NCI-H2227 (cell line): ENCODE measurements at regions not wholly inside any gene's neighbourhood (a gene's known extent, or its start where the extent isn't known, plus 50 kb on each side); places are given as distances from the start of the nearest gene placed in this dataset.
A peak's percentile ranks its signal among the peaks of the same experiment; 100 is the strongest.

ENCODE experiments used
- DNase-seq: peaks from one replicate; lab custom pipeline; 2025; ENCODE audit not compliant: unreplicated experiment; lab: John Stamatoyannopoulos, UW

DNA sequence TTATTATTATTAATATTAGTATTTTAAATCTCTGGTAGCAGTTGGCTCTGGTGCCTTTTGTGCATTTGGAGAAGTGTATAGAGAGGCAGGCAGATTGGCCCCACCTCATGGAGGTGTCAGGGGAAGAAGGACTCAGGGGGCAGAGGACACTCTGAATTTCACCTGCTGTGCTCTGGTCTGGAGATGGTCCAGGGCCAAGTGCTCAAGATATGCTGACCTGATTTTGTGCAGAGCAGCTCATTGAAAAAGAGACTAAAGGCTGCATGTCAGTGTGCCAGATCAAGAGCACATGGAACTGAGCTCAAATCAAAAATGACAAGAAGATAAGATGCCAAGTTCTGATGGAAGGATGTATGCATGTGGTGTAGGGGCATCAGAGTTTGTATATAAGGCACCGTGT, 323.6 kb upstream of the TNP1 start:
- no peak for DNase-seq

- DNase-seq = no peak
Observed at GRCh38 chr2:217182926-217183325, 323.1 kb upstream of the TNP1 start.

DNA sequence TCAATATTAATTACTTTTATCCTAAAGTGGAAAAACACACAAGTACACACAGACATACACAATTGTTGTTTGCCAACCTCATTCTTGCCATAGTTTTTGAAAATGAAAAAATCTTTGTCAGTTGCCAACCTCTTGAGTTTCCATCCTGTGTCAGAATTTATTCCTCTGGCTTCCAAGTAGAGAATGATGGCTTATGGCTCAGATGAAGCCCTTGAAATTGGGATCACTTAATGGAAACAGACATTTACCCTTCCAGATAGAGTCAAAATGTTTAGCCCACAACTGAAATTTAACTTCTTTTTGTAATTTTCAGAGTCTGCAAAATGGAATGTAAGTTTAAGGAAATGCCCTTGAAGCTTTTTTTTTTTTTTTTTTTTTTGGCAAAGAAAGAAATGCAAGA, 321.6 kb upstream of the TNP1 start:
- DNase-seq = no peak

GRCh38 chr2:217179854-217180253, 320.0 kb upstream of the TNP1 start:
- DNase-seq = no peak

- no peak for DNase-seq
Observed at GRCh38 chr2:217178341-217178740, 318.5 kb upstream of the TNP1 start.

DNA sequence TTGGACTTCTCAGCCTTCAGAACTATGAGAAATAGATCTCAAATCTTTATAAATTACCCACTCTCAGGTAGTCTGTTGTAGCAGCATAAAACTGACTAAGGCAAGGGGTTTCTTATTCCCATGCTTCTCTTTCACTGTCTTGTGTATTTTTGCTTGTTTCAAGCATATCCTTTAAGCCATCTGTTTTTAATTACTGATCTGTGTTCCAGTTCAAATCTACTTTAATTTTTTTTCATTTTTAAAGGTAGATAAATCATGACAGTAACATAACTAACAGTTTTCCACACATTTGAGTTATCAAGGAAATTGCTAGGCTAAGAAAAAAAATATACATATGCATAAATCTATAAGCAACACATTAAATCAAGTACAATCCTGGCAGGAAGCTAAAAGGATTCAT, 317.9 kb upstream of the TNP1 start:
- DNase-seq = no peak

- DNase-seq = no peak
Observed at GRCh38 chr2:217171874-217172273, 312.0 kb upstream of the TNP1 start.

DNA sequence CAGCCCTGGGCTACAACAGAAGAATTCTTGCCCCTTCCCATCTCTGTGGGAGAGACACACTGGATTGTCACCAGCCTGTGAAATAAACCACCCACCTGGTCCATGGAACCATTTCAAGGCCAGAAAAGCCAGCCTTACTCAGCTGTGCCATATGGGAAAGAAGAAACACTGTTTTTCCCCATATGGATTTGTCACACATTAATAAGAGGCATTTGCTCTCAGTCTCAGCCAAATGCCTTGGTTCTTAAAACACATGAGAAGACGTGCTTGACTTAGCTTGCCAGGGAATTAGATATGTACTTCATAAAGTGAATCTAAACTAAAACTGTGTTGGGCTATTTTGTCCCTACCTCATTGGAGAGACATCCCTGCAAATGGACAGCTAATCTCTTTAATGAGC, 308.6 kb upstream of the TNP1 start:
- DNase-seq = no peak

DNA sequence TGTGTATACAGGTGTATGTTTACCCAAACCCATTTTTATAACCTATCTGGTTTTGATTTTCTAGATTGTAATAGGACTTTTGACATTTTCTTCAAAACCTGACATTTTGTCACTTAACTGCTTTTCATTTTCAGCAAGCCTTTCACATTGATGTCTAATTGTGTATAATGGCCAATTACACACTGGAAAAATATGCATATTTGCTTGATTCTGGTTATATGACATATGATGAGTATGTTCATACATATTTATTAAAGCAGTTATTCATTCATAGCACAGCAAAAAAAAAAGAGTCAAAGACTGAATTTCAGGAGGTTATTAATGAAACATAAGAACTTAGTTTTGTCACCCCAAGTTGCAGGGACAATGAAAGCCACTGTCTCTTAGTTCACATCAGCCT, 307.7 kb upstream of the TNP1 start:
- no peak for DNase-seq

DNA sequence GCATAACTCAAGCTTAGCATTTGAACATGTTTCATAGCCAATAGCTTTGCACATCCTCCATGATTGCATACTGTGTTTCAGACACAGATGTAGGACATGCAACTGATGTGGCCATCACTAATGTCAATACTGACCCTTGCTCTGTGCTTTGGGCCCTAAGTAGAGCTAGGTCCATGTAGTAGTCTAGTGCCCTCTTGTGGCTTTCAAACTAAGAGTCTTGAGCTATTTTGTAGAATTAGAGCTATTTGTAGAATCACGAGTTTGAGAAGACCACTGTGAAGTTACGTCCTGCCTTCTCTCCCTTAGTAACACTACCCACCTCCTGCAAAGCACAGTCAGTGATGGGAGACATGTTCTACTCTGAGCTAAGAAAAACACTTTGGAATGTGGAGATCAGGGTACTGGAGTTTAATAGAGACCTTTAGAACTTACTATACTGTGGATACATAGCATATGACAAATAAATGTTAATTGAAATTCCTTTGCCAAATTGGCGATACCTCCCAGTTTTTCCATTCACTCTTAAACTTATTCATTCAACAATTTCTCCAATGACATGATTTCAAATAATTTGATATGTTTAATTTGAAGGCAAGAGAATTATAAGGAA, 306.5 kb upstream of the TNP1 start:
- DNase-seq = peak; percentile 48

GRCh38 chr2:217165547-217165946, 305.7 kb upstream of the TNP1 start:
- no peak for DNase-seq

GRCh38 chr2:217163987-217164386, 304.1 kb upstream of the TNP1 start:
- no peak for DNase-seq

DNA sequence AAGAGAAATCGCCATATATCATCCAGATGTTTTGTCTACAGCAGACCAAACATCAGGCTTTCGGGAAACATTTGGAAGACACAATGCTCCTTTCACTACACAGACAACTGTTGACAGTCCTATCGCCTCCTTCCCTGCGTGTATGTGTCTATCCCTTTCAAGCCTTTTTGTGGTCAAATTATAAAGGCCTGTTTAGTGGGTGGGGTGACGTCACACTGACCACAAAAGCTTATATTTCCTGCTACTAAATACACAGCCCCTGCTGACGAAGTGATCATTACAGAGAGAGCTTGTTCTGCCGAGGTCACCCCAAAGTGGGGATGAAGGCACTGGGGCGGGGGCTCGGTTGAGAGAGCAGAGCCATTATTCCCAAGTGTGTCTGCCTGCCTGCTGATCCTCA, 302.7 kb upstream of the TNP1 start:
- DNase-seq = peak; percentile 73

DNA sequence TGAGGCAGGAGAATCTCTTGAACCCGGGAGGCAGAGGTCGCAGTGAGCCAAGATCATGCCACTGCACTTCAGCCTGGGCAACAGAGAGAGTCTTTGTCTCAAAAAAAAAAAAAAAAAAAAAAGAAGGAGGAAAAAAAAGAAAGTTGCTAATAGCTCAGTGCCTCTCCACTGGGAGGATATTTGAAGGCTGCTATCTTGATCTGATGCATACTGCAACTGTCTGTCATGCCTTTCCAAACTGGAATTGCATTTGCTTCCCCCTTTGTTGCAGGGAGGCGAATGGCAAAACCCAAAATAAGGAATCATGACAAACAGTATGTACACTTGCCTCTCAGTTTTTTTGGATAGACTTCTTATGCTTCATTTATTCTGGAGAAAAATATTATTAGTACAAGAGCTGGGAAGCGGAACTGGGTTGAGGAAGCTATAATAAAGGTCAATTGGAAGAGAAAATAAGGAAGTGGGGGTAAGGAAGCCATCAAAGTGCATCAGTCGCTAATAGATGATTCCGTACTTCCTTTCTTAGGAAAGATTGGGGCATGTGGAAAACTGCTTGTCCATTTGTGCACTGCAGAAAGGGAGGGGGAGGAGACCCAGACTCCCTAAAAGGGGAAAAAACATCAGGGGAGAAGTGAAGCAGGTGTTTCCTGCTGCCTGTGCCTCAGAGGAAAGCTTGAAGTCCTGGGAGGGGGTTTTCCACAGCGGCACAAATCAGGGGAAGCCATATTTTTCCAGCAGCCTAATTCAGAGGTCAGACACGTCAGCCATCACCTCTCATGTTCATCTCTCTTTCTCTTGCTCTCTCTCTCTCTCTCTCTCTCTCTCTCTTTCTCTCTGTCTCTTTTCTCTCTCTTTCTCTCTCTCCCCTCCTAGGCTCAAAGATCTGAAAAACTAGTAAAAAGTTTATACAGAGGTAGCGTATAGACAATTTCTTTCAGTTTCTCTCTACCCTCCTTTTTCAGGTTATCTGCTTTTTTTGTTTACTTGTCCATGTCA, 301.4 kb upstream of the TNP1 start:
- peak; percentile 38 for DNase-seq

GRCh38 chr2:217160103-217160743, 300.4 kb upstream of the TNP1 start:
- DNase-seq = no peak

DNA sequence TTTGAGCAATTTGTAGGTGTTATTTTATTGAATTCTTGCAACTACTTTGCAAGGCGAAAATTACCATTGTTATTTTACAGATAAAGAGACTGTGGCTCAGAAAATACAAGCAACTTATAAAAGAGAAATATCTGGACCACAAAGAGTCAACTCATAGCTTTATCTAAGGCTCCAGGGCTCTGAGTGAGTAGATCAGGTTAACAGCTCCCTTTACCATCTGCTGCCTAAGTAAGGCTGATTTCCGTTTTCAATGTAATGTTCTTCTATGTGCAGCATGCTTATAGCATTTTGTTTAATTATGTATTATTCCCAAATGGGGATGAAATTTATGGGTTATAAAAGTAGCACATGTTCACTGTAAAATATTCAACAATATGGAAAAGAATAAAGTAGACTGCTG, 299.1 kb upstream of the TNP1 start:
- DNase-seq = no peak

DNA sequence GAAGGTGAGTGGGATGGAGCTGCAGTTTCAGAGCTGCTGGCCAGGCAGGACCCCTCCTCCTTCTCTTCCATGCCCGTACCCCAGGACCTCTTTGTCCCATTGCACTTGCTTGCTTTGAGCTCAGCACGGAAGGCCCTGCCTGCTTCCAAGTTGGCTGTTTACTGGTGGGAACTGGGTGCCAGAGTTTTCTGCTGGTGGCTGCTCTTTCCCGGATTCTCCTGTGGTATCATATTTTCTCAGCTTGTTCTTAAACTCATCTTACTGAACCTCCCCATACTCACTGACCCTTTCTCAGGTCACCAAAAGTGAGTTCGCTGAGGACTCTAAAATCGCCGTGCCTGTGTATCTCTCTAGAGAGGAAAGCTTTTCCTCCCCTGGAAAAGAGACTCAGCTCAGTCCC, 297.7 kb upstream of the TNP1 start:
- DNase-seq = no peak

DNA sequence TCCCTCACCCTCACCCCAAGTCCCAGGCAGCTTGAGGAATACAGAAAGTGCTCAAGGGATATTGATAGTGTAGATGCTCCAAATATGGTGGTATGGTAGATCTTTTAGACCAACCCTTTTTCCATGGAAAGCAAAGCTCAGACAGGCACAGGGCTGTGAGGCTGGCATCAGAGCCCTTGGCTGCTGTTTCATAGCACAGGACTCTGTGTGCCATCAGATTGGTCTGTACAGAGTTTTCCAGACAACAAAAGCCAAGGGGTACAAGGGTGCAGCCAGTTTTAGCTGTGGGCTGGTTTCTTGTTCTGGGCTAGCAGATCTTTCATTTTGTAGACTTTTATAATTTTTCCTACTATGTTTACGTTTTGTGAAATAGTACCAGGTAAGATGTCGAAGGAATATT, 296.9 kb upstream of the TNP1 start:
- no peak for DNase-seq

DNA sequence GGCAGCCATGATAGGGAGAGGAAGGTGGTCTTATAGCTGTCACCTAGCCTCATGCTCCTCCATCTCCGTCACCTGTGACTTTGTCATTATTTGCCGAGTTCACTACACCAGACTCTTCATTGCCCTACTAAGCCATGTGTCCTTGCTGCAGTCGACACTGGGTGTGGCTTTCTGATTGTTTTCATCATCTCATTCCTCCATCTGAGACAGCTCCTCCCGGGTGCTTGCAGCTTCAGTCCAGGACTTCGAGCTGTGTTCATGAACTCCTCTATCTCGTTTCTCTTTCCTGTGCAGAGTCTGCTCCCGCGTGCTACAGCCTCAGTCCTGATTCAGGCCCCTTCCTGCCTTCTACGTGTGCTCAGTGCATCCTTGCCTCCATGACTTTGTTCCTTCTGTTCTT, 295.1 kb upstream of the TNP1 start:
- no peak for DNase-seq

- DNase-seq = no peak
Observed at GRCh38 chr2:217153510-217153909, 293.6 kb upstream of the TNP1 start.

DNA sequence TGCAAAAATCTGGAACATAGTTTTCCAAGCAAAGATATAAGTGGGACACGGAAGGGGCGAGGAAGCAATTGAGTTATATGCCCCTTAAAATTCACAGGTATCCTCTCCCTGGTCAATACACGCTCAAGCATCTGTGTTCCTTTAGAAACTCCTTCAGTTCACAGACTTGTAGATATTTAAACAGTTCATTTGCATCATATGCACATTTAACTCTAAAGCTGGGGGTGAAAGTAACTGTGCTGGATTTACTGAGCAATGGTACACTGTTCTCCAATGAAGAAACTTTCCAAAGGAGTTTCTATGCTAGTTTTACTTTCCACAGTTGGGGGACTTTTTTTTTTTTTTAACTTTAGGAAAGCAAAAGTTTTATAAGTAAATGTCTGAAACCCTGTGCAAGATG, 293.0 kb upstream of the TNP1 start:
- DNase-seq = no peak
